Fibroblast of villous mesenchyme (primary cell): ENCODE measurements at regions not wholly inside any gene's neighbourhood (a gene's known extent, or its start where the extent isn't known, plus 50 kb on each side); places are given as distances from the start of the nearest gene placed in this dataset.

Experiments
- DNase-seq: peaks from one replicate; pipeline ENCODE4 v3.0.0-alpha.2; 2010; ENCODE audit warnings: low read depth
- H3K4me3 ChIP-seq: 2 replicates; pipeline ENCODE4 v1.5.1; 2011; ENCODE audit warnings: low read depth, mild to moderate bottlenecking, low read length
- TF ChIP-seq, protein P1 (sequence below): IDR thresholded peaks from 2 replicates; pipeline ENCODE4 v1.5.1; 2012; ENCODE audit warnings: low read depth, mild to moderate bottlenecking, low read length; ENCODE audit not compliant: insufficient read depth

DNA sequence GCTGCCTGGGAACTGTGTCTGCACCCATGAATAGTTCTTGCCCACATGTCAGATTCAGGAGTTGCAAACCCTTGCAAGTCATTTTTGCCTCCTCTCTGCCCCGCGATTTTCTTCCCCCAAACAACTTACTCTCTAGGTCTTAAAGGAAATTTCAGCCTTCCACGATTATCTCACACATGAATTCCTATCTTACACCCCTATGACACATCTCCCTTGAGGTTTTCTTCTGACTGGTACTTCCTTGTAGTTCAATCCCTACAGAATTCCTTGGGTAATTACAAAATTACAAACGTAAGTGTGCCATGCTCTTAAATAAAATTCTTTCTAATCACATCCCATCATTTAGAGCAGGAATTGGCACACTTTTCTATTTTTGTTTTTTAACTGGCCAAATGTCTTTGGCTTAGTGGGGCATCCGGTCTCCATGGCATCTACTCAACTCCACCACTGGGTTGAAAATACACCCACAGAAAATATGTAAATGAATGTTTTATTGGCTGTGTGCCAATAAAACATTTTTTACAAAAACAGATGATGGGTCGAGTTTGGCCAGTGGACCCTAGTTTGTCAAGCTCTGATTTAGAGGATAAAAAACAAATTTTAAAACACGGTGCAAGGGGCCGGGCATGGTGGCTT, 536.4 kb upstream of the AMELY start:
- TF ChIP-seq, protein P1, sequence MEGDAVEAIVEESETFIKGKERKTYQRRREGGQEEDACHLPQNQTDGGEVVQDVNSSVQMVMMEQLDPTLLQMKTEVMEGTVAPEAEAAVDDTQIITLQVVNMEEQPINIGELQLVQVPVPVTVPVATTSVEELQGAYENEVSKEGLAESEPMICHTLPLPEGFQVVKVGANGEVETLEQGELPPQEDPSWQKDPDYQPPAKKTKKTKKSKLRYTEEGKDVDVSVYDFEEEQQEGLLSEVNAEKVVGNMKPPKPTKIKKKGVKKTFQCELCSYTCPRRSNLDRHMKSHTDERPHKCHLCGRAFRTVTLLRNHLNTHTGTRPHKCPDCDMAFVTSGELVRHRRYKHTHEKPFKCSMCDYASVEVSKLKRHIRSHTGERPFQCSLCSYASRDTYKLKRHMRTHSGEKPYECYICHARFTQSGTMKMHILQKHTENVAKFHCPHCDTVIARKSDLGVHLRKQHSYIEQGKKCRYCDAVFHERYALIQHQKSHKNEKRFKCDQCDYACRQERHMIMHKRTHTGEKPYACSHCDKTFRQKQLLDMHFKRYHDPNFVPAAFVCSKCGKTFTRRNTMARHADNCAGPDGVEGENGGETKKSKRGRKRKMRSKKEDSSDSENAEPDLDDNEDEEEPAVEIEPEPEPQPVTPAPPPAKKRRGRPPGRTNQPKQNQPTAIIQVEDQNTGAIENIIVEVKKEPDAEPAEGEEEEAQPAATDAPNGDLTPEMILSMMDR: no peak
- no peak overlapping the region for H3K4me3 ChIP-seq
- DNase-seq: no peak

DNA sequence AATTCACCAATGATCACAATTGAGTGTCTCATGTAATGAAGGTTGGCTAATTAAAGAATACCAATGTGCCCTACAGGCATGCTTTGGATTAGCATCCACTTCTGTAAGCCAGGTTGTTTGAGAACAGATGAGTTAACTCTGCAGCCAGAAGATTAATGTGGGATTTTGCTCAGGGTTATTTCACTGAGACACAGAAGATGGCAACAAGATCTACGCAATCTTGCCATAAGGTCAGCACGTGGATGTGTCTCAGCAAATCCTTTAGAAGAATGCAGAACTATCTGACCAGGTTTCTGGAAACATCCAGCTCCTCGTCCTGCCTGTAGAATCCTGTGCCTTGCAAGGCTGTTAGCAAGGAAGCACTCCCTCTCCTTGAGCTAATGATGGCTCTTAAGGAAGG, 532.6 kb upstream of the AMELY start:
- no peak for DNase-seq

DNA sequence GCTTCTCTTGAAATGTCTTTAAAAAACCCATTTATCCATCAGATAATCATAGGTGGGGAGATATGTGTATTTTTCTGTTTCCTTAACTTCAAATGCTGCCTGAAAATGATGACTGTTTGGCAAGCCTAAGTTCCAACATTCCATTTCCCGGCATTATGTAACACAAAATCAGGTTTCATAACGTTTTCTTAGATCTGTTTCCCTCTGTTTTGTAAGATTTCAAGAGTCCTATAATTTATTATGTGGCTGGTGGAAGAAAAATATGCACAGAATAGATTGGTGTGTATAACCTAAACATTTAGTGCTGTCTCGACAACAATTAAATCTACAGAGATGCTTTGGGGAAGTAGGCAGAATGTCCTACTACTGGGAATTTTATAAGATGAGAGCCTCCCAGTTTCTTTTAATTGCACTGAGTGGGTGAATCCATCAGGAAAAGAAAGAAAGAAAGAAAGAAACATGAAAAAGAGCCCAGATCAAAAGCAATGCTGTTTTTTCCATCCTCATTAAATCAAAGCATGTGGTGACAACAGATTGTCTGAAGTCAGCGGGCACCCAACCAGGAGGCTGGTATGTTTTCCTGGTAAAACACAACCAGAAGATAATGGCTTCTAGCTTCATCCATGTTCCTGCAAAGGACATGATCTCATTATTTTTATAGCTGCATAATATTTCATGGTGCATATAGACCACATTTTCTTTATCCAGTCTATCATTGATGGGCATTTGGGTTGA, 529.4 kb upstream of the AMELY start:
- DNase-seq: no peak
- TF ChIP-seq, protein P1: no peak
- H3K4me3 ChIP-seq: no peak overlapping the region

More for the DNA sequence above, 532.6 kb upstream of the AMELY start:
- no peak overlapping the region for H3K4me3 ChIP-seq
- TF ChIP-seq, protein P1: no peak

DNA sequence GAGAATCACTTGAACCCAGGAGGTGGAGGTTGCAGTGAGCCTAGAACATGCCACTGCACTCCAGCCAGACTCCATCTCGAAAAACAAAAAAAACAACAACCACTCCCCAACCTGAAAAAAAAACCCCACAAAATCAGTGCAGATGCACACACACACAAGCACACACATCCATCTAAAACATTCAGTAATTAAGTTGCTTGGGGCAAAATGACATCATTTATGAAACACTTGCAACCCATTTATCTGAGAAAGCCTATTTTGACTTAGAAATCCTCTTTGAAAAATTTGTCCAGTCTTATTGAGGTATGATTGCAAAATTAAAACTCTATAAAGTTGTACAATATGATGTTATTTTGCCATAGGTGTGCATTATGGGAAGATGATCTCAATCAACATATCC, 525.5 kb upstream of the AMELY start:
- DNase-seq: no peak
- H3K4me3 ChIP-seq: no peak overlapping the region
- TF ChIP-seq, protein P1: no peak

DNA sequence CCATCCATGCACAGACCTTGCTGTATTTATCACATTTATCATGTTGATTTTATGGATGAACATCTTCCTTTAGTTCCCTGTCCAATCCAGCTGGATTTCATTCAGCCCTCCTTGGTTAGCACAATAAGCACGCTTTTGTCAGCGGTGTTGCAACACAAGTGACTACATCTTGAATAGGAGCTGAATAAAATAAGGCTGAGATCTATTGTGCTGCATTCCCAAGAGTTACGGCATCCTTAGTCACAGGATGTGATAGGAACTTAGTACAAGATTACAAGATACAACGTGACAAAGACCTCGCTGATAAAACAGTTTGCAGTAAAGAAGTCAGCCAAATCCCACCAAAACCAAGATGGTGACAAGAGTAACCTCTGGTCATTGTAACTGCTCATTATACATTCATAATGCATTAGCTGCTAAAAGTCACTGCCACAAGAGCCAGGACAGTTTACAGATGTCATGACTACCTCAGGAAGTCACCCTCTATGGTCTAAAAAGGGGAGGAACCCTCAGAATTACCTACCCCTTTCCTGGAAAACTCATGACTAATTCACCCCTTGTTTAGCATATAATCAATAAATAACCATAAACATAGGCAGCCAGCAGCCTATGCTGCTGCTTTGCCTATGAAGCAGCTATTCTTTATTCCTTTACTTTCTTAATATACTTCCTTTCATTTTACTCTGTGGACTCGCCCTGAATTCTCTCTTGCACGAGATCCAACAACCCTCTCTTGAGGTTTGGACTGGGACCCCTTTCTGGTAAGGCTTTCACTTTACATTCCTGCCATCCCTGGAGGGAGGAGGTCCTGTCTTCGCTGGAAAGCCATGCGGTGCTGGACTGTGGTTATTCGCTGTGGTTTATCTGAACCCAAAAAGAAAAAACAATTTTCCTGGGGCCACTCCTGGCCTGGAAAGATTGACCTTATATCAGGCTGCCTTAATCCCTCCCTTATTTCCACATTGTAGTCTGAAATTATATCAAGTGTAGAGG, 522.6 kb upstream of the AMELY start:
- H3K4me3 ChIP-seq: no peak overlapping the region
- TF ChIP-seq, protein P1: no peak
- DNase-seq: peak; percentile 69

DNA sequence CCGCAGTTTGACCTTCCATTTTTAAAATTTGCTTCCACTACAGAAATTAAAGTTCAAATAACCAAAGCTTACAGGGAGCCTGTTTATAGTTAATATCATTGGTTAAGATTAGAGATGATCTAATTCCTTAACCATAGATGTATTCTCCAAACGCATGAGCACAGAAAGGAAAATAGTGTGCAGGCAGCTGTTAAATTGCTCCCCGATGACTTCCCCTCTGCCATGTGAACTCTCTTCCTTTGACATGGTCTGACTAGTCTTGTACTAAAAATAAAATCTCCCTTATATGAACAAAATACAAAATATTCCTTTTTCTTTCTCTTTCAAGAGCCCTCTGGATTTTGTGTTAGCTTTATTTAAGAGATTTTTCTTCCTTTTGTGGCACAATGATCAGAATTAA, 507.6 kb upstream of the AMELY start:
- no peak for DNase-seq
- no peak overlapping the region for H3K4me3 ChIP-seq
- TF ChIP-seq, protein P1: no peak
